ENCODE measurements at regions not wholly inside any gene's neighbourhood (a gene's known extent, or its start where the extent isn't known, plus 50 kb on each side); places are given as distances from the start of the nearest gene placed in this dataset.
A peak's percentile ranks its signal among the peaks of the same experiment; 100 is the strongest.
"Not testable (repeated sequence)": the region's sequence is repeated elsewhere in the genome, so short reads cannot be mapped to it uniquely, and the experiment has no call there.

DNA sequence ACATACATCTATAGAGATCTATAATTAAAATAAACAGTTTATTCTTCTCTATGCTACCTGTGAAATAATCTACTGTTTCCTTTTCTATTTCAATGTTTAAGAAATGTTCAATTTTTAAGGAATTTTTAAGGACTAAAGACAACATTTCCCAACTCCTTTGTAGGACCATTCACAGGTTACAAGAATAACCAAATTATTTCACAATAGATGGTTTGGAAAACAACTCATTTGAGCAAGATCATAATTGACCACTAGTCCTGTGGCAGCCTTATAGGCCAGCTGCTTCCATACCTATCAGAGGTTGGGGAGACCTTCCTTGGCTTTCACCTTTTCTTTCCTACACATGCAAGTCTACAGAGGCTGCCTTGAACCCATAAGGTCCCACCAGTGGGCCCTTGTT lies 193.7 kb downstream of the TTC39B start:
- no peak for FAIRE-seq
- no peak for DNase-seq (ENCODE audit: low spot score in 2 of 2)

DNA sequence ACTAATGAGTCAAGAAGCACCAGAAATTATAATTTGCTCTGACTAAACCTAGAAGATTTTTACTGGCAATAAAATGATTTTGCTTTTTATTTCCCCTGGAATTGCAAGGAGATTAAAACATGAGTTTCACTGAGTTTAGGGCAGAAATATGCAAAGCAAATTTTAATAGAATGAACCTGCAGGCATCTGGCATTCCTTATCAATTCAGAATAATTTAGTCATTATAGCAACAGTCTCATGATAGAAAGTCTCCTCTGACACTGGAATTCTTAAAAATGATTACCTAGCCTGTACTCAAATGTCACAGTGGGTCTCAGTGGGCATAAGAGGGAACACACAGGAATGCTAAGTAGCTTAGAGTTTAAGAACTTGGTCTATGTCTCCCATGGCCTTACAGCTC lies 195.9 kb downstream of the TTC39B start:
- no peak for FAIRE-seq

DNA sequence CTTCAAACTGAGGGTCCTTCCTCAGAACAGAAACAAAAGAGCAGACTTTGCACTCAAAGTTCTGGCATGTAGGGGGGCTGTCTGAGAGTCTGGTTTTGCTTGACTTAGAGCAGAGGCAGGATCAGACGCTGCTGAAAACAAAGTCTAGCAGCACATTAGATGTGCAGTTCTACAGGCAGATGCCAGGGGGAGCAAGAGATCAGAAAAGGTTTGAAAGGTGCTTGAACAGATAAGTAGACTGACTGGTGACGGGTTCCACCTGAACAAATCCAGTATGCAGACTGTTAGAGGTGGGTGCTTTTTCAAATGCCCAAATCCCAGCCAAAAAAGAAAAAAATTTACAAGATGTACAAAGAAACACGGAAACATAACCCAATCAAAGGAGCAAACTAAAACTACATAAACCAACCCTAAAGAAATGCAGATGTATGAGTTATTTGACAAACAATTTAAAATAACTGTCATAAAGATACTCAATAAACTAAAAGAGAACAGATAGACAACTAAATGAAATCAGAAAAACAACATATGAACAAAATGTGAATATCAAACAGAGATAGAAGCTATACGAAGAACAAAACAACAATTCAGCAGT lies 194.7 kb upstream of the FREM1 start:
- no peak for FAIRE-seq

More for the DNA sequence above, 195.9 kb downstream of the TTC39B start:
- DNase-seq (ENCODE audit: low spot score in 2 of 2) = no peak

DNA sequence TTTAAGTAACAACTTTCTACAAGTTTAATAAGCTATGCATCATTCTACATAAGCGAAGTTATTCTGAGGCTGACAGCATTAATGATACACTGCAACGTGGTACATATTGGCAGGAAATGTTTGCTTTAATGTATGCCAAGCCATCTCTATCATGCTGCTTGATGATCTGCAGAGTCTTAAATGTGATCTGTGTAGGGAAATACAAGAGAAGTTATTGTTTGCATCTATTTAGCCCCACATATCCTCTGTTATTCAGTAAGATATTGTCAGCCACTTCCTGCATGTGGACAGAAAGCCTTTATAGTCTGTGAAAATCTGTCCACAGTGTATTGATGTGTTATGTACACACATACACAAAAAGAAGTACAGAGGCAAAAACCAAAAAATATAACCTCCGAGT lies 193.1 kb upstream of the FREM1 start:
- DNase-seq (ENCODE audit: low spot score in 2 of 2) = no peak
- FAIRE-seq = no peak

More for the DNA sequence above, 194.7 kb upstream of the FREM1 start:
- DNase-seq (ENCODE audit: low spot score in 2 of 2) = peak in 1 of 2 donors; percentile 16

DNA sequence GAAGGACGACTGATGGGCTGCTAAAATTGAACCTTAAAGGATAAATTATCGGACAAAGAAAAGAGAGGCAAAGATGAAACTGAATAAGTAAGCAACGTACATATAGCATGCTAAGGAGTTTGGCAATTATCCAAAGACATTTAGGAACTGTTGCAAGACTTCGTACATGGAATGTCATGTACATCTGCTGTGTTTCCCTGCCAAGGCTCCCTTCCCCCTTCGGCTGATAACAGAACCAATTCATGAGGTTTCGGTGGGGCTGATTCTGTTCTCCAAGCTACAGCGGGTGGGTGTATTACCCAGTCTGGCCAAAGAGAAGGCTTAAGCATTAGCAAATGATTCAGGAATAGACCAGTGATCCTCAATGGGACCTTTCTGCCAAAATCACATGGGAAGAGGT lies 190.9 kb upstream of the FREM1 start:
- FAIRE-seq (no peak), DNase-seq (ENCODE audit: low spot score in 2 of 2) (no peak)

DNA sequence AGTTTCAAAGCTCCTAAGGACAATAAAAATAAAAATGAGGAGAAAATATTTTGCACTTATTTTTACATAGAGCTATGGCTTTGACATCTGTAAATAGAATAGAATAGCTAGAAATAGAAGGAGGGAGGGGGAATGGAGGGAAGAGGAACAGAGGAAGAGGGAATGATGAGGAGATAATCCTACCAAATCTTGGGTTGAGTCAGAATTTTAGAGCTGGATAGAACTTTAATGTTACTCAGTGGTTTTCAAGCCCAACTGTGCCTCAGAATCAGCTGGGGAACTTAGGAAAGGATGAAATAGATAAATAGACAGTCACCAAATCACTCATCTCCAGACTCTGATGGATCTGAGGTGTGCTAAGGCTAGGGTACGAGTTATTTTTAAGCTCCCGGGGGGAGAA lies 190.3 kb upstream of the FREM1 start:
- DNase-seq (ENCODE audit: low spot score in 2 of 2) (no peak), FAIRE-seq (no peak)

DNA sequence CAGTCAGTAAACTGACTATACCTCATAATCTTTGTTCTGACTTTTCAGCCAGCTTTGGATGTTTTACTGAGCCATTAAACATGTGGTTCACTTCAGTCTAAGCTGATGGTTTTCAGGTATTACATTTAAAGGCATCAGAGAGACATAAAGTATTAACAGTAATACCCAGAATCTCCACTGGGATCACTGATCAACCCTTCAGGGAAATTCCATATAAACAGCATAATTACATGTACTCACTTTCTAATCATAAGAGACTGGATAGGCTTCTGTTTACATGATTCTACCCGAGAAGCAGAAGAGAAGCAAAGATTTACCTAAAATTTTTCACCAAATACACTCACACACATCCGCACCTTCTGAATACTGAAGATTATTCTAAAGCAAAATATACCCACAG lies 186.7 kb upstream of the FREM1 start:
- DNase-seq (ENCODE audit: low spot score in 2 of 2) (no peak), FAIRE-seq (no peak)

DNA sequence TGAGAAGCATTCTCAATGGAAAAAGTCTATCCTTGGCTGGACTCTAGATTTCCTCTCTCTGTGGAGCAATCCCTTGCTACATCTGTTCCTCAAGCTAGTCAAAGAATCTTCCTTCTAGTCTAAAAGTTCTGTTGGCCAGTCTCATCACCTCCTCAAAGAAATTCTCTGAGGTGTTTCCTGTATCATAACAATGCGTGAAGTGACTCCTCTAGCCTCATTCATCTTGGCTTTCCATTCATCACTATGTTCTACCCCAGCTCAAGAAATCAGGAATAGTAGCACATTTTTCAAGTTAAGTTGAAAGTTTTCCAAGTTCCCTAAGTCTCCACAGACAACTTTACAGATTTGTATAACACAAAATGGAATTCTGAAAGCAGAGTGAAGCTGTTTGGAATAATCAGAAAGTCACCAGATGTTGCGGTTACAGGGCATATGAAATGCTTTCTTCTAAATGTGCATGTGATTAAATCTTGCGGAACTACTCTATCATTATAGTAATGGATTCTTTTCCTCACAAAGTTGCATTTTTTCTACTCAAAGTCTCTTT lies 176.6 kb upstream of the FREM1 start:
- DNase-seq (ENCODE audit: low spot score in 2 of 2) (no peak), FAIRE-seq (no peak)

GRCh38 chr9:15086156-15086763 lies 176.0 kb upstream of the FREM1 start:
- DNase-seq (ENCODE audit: low spot score in 2 of 2) (no peak), FAIRE-seq (no peak)

- FAIRE-seq = no peak
These were observed 171.0 kb upstream of the FREM1 start for GRCh38 chr9:15081021-15081753.

DNA sequence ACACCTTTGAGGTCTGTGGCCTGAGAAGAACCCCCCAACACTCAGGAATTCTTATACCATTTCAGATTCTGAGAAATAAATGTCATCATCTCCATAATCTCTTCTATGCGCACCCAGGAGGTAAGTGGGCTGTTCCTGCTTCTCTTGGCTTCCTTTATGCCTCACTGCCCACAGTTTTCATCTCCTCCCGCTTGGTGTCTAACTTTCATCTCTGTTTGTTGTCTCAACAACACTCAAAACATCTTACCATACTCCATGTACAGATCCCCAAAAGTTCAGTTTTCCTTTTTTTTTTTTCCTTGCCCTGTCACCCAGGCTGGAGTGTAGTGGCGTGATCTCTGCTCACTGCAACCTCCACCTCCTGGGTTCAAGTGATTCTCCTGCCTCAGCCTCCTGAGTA lies 170.2 kb upstream of the FREM1 start:
- FAIRE-seq (no peak), DNase-seq (ENCODE audit: low spot score in 2 of 2) (no peak)

More at GRCh38 chr9:15081021-15081753, 171.0 kb upstream of the FREM1 start:
- DNase-seq (ENCODE audit: low spot score in 2 of 2) = no peak

GRCh38 chr9:15079989-15080388 lies 169.8 kb upstream of the FREM1 start:
- DNase-seq (ENCODE audit: low spot score in 2 of 2) = no peak
- no peak for FAIRE-seq

DNA sequence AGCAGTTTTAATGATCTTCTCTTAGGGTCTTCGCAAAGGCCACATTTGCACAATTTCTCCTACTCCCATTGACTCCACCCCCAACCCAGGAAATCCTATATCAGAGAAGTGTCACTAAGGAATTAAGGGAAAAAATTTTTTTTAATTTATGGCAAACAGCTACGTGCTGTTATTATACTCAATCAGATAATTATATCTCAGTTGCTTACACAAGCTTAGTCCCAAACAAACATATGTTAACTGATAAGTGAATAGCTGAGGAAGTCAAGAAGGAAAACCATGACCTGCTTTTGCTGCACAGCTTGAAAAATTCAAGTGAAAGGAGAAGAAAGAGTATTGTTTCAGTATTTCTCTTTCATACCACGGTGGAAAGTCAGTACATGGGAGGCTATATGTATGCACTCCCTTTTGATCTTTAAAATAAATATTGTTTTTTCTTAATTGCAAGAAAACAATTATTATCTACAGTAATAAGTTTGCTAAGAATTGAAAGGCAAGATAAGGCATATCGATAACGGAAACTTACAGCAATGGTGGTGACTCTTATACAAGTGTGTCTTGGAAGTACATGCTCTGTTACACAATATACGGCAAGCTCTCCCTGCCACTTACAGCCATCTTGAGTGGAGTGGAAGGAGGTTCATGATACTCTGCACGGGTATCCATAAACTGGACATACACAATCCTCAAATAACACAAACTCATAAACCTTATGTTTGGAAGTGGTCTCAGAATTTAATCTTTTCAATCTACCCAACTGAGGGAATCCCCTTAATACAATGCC lies 167.9 kb upstream of the FREM1 start:
- FAIRE-seq (no peak), DNase-seq (ENCODE audit: low spot score in 2 of 2) (no peak)

DNA sequence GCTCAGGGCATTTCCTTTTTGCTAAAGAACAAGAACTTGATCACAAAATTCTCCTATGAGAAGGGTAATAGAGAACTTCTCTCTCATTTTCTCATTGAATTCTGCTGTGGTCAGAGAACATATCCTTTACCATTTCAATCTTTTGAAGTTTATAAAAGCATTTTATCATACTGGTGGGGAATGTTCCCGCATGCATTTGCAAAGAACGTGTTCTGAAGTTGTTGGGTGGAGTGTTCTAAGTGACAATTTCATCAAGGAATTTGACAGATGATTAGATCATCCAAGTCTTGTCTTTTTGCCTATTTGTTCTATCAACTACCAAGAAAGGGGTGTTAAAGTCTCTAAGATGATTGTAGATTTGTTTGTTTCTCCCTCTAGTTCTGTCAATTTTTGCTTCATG lies 163.4 kb upstream of the FREM1 start:
- DNase-seq (ENCODE audit: low spot score in 2 of 2) = no peak
- FAIRE-seq = no peak

DNA sequence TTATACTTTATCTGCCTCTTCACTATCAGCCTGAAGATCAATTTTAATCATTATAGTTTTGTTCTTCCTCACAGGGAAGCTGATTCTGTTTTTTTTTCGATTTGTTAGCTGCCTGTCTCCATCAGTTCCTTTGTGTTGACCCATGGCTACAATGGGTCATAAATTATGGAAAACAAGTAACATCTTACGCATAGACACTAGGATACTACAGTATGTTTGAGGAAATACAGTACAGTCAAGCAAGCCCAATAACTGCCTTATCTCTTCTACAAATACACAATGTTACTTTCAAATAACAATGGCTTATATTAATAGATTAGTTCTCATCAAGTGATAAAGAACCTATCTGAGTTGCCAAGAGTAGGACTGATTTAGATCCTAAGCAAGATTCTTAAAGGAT lies 160.5 kb upstream of the FREM1 start:
- FAIRE-seq = no peak
- no peak for DNase-seq (ENCODE audit: low spot score in 2 of 2)

DNA sequence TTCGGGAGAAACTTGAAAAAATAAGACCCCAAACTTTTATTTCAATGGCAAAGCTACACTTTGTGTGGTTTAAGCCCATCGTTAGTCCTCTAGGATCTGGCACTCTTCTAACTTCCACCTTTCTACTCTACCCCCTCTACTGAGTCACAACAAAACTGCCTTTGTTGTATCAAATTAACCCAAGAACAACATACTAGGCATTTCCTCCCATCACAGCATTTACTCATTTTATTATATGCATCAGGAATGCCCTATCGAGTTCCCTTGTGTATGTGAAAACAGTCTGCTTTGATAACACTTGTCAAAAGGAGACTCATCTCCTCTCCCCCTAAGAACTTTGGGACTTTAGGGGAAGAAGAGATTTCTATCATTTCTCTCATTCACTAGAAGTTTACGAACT lies 158.9 kb upstream of the FREM1 start:
- FAIRE-seq = no peak
- DNase-seq (ENCODE audit: low spot score in 2 of 2) = no peak

GRCh38 chr9:15068261-15068660 lies 158.0 kb upstream of the FREM1 start:
- DNase-seq (ENCODE audit: low spot score in 2 of 2) (no peak), FAIRE-seq (no peak)

DNA sequence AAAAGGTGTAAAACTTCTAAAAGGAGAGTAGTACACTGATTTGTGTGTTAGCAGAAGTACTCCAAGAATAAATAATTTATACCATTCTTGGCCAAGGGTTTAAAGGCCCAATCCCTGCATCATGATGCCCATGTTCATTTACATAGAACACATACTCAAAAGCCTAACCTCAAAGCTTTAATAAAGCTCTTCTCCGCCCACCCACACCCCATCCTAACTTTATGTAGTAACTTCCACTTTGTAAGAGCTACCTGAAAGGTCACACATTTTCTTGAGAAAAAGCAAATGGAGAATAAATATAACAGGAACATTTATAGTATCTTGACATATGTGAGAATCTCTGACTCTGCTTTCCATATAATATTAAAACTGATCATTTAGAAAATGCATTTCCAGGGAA lies 148.8 kb upstream of the FREM1 start:
- FAIRE-seq (no peak), DNase-seq (ENCODE audit: low spot score in 2 of 2) (no peak)

DNA sequence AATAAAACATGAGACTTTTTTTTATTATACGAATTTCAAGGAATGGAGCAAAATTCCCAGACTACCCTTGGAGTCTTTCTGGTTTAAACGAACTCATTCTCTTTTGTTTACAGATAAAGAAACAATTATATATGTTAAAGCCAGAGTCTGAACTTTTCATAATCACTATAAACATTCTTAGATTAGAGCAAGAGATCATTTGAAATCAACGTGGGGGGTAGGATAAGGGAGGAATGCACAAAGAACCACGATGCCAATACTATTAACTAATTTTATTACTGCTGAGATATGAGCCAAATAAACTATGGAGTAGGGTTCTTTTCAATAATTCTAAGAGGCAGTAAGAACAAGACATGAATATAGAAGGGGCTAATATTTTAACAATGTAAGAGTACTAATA lies 148.0 kb upstream of the FREM1 start:
- FAIRE-seq (no peak), DNase-seq (ENCODE audit: low spot score in 2 of 2) (no peak)

- not testable (repeated sequence) for DNase-seq (ENCODE audit: low spot score in 2 of 2); FAIRE-seq
These were observed 145.1 kb upstream of the FREM1 start for GRCh38 chr9:15055284-15055683.

DNA sequence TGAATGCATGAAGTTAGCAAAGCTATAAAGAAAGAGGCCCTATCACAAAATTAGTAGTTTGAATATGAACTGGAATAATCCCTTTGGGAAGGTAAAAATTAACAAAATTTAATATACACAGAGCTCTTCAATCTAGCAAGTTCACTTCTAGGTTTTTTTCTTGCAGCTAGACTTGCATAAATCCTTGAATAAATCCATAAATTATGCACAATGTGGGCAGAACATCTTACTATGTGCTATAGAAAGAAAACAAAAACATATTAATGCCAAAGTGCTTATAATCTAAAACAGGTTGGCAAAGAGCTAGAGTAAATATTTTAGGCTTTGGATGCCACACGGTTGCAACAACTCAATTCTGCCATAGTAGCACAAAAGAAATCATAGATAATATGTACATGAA lies 138.5 kb upstream of the FREM1 start:
- no peak for FAIRE-seq
- DNase-seq (ENCODE audit: low spot score in 2 of 2) = no peak

Measured in frontal cortex (tissue), 3 donors.